GM23338 (cell line): ENCODE measurements at regions not wholly inside any gene's neighbourhood (a gene's known extent, or its start where the extent isn't known, plus 50 kb on each side); places are given as distances from the start of the nearest gene placed in this dataset.

Experiments used
- ATAC-seq: fragments of 200-7000 bp; cut with Tn5 transposase; 3 replicates; pipeline ENCODE4 v1.9.1; 2020
- DNase-seq: peaks from one replicate; pipeline ENCODE4 v3.0.0-alpha.2; 2015; ENCODE audit warnings: low spot score
- H2AFZ ChIP-seq: fragments of 200-600 bp; sonication (generic); 2 replicates; pipeline ENCODE4 v1.8.0; 2016; ENCODE audit warnings: antibody characterized with exemption, mild to moderate bottlenecking, moderate library complexity
- H3F3A ChIP-seq: fragments of 200-600 bp; sonication (generic); replicated peaks from 2 replicates; pipeline ENCODE4 v1.8.0; 2017; ENCODE audit warnings: antibody characterized with exemption, mixed run types, low read depth
- H3K27ac ChIP-seq: fragments of 200-600 bp; sonication (generic); 2 replicates; pipeline ENCODE4 v1.6.1; 2016; ENCODE audit warnings: low read depth
- H3K27me3 ChIP-seq: fragments of 200-600 bp; sonication (generic); 2 replicates; pipeline ENCODE4 v1.8.0; 2016; ENCODE audit warnings: mild to moderate bottlenecking, mixed run types, moderate library complexity; ENCODE audit not compliant: insufficient read depth
- H3K36me3 ChIP-seq: fragments of 200-600 bp; sonication (generic); 2 replicates; pipeline ENCODE4 v1.8.0; 2016; ENCODE audit warnings: mild to moderate bottlenecking; ENCODE audit not compliant: insufficient read depth
- H3K4me1 ChIP-seq: fragments of 200-600 bp; sonication (generic); 2 replicates; pipeline ENCODE4 v1.8.0; 2016; ENCODE audit warnings: mild to moderate bottlenecking, moderate library complexity; ENCODE audit not compliant: insufficient read depth
- H3K4me2 ChIP-seq: fragments of 200-600 bp; sonication (generic); 2 replicates; pipeline ENCODE4 v1.7.1; 2017; ENCODE audit warnings: mixed run types
- H3K4me3 ChIP-seq: fragments of 200-600 bp; sonication (generic); 2 replicates; pipeline ENCODE4 v1.6.1; 2016; ENCODE audit warnings: mixed run types
- H3K79me2 ChIP-seq: fragments of 200-600 bp; sonication (generic); replicated peaks from 2 replicates; pipeline ENCODE4 v1.8.0; 2017; ENCODE audit warnings: mild to moderate bottlenecking; ENCODE audit not compliant: insufficient read depth
- H3K9me2 ChIP-seq: fragments of 200-600 bp; sonication (generic); 2 replicates; pipeline ENCODE4 v1.8.0; 2017; ENCODE audit not compliant: insufficient read depth
- H4K20me1 ChIP-seq: fragments of 200-600 bp; sonication (generic); replicated peaks from 2 replicates; pipeline ENCODE4 v1.8.0; 2017; ENCODE audit warnings: mild to moderate bottlenecking; ENCODE audit not compliant: insufficient read depth
- H3K27ac Mint-ChIP-seq: 2 replicates; pipeline ENCODE4 v1.8.0; 2020; ENCODE audit warnings: inconsistent platforms, mild to moderate bottlenecking, moderate library complexity, mixed read lengths
- H3K27me3 Mint-ChIP-seq: 3 replicates; pipeline ENCODE4 v1.8.0; 2022; ENCODE audit warnings: low read depth, mild to moderate bottlenecking, moderate library complexity, mixed read lengths, inconsistent platforms; ENCODE audit not compliant: insufficient read depth, poor library complexity
- H3K36me3 Mint-ChIP-seq: 3 replicates; pipeline ENCODE4 v1.8.0; 2021; ENCODE audit warnings: low read depth, mild to moderate bottlenecking, inconsistent platforms, moderate library complexity, mixed read lengths
- H3K4me1 Mint-ChIP-seq: 3 replicates; pipeline ENCODE4 v1.8.0; 2020; ENCODE audit warnings: mild to moderate bottlenecking, inconsistent platforms, mixed read lengths
- H3K4me3 Mint-ChIP-seq: 3 replicates; pipeline ENCODE4 v1.8.0; 2021; ENCODE audit warnings: moderate library complexity, mild to moderate bottlenecking, inconsistent platforms, mixed read lengths
- H3K9me3 Mint-ChIP-seq: 3 replicates; pipeline ENCODE4 v1.8.0; 2020; ENCODE audit warnings: moderate library complexity, mild to moderate bottlenecking, inconsistent platforms, mixed read lengths
- CREB1 ChIP-seq: fragments of 250-450 bp; sonication (Bioruptor Pico); IDR thresholded peaks from 2 replicates; pipeline ENCODE4 v1.5.0; 2020; ENCODE audit warnings: low read depth, mild to moderate bottlenecking, moderate library complexity
- CTCF ChIP-seq, 2 experiments: fragments of 200-600 bp in 1 of 2; sonication (generic) in 1 of 2; conservative IDR thresholded peaks; 2 replicates each; pipeline versions ENCODE4 v1.5.1 to v1.6.1; 2016 to 2017; ENCODE audit warnings: antibody characterized with exemption in 2 of 2, low read depth in 2 of 2, mild to moderate bottlenecking in 2 of 2, moderate library complexity in 1 of 2
- ETS1 ChIP-seq: IDR thresholded peaks from 2 replicates; pipeline ENCODE4 v1.6.1; 2016; ENCODE audit warnings: antibody characterized with exemption
- EZH2phosphoT487 ChIP-seq: fragments of 200-600 bp; sonication (generic); IDR thresholded peaks from one replicate; pipeline ENCODE4 v1.8.1; 2018; ENCODE audit warnings: antibody characterized with exemption; ENCODE audit not compliant: unreplicated experiment
- JUNB ChIP-seq: IDR thresholded peaks from one replicate; pipeline ENCODE4 v1.6.1; 2016; ENCODE audit warnings: antibody characterized with exemption; ENCODE audit not compliant: unreplicated experiment
- NANOG ChIP-seq: IDR thresholded peaks from 2 replicates; pipeline ENCODE4 v1.6.1; 2016; ENCODE audit warnings: antibody characterized with exemption, borderline replicate concordance
- POLR2AphosphoS5 ChIP-seq: IDR thresholded peaks from 2 replicates; pipeline ENCODE4 v1.6.1; 2016; ENCODE audit warnings: antibody characterized with exemption, low read depth
- REST ChIP-seq: IDR thresholded peaks from one replicate; pipeline ENCODE4 v1.6.1; 2018; ENCODE audit warnings: antibody characterized with exemption; ENCODE audit not compliant: unreplicated experiment
- ZNF462 ChIP-seq: fragments of 250-450 bp; sonication (Bioruptor Pico); IDR thresholded peaks from 2 replicates; pipeline ENCODE4 v1.5.0; 2020; ENCODE audit warnings: mild to moderate bottlenecking, moderate library complexity

- H3K36me3 Mint-ChIP-seq: no peaks in the 10 kb centered on the region
- H4K20me1 ChIP-seq: no peaks in the 10 kb centered on the region
- H2AFZ ChIP-seq: no peak overlapping the region
- no peak overlapping the region for H3K27ac Mint-ChIP-seq
- no peak for TF ChIP-seq POLR2AphosphoS5
- no peak for TF ChIP-seq CTCF (conservative IDR thresholded peaks at IDR 0.05; ENCODE audit: low read depth in 2 of 2)
- no peak for TF ChIP-seq REST
- TF ChIP-seq EZH2phosphoT487: no peak
- TF ChIP-seq ETS1: no peak
- TF ChIP-seq CREB1 (CRISPR knock-in tag): no peak
- no peak for TF ChIP-seq NANOG
- TF ChIP-seq JUNB: no peak
- TF ChIP-seq ZNF462: no peak
- peaks cover 11% of the 10 kb centered on the region; the same call in 1 of the 2 replicates for H3K9me2 ChIP-seq
- H3K27me3 Mint-ChIP-seq: peaks cover 2% of the 10 kb centered on the region
- H3K9me3 Mint-ChIP-seq: no peaks in the 10 kb centered on the region
- no peaks in the 10 kb centered on the region for H3K79me2 ChIP-seq
- no peak overlapping the region for H3K4me3 ChIP-seq
- H3K27ac ChIP-seq: no peak overlapping the region
- ATAC-seq (no peak), DNase-seq (no peak)
- no peak overlapping the region for H3K4me3 Mint-ChIP-seq
- no peaks in the 10 kb centered on the region for H3K4me1 ChIP-seq
- no peaks in the 10 kb centered on the region for H3K4me1 Mint-ChIP-seq
- no peaks in the 10 kb centered on the region for H3K27me3 ChIP-seq
- H3K36me3 ChIP-seq: no peaks in the 10 kb centered on the region
- no peaks in the 10 kb centered on the region for H3F3A ChIP-seq
- H3K4me2 ChIP-seq: no peak overlapping the region
Measured at GRCh38 chr3:187823746-187824145, 78.5 kb upstream of the BCL6 start.
